ENCODE measurements at regions not wholly inside any gene's neighbourhood (a gene's known extent, or its start where the extent isn't known, plus 50 kb on each side); places are given as distances from the start of the nearest gene placed in this dataset.
"Not testable (repeated sequence)": the region's sequence is repeated elsewhere in the genome, so short reads cannot be mapped to it uniquely, and the experiment has no call there.

- DNase-seq (ENCODE audit: low spot score), result no peak
Measured at GRCh38 chr3:13137941-13138832, 65.0 kb upstream of the IQSEC1 start.

GRCh38 chr3:13136848-13137247, 63.6 kb upstream of the IQSEC1 start:
- DNase-seq (ENCODE audit: low spot score), result not testable (repeated sequence)

- no peak for DNase-seq (ENCODE audit: low spot score)
Measured at GRCh38 chr3:13136426-13136825, 63.2 kb upstream of the IQSEC1 start.

- no peak for DNase-seq (ENCODE audit: low spot score)
Measured at GRCh38 chr3:13135811-13136321, 62.6 kb upstream of the IQSEC1 start.

- DNase-seq (ENCODE audit: low spot score), result no peak
Measured at GRCh38 chr3:13135251-13135810, 62.1 kb upstream of the IQSEC1 start.

- DNase-seq (ENCODE audit: low spot score), result no peak
Measured at GRCh38 chr3:13134879-13135206, 61.6 kb upstream of the IQSEC1 start.

- no peak for DNase-seq (ENCODE audit: low spot score)
Measured at GRCh38 chr3:13134166-13134878, 61.1 kb upstream of the IQSEC1 start.

- DNase-seq (ENCODE audit: low spot score), result no peak
Measured at GRCh38 chr3:13133471-13133981, 60.3 kb upstream of the IQSEC1 start.

GRCh38 chr3:13132731-13133410, 59.6 kb upstream of the IQSEC1 start:
- DNase-seq (ENCODE audit: low spot score), result no peak

GRCh38 chr3:13132281-13132680, 59.1 kb upstream of the IQSEC1 start:
- no peak for DNase-seq (ENCODE audit: low spot score)

- DNase-seq (ENCODE audit: low spot score), result no peak
Measured at GRCh38 chr3:13130464-13131193, 57.4 kb upstream of the IQSEC1 start.

- DNase-seq (ENCODE audit: low spot score), result no peak
Measured at GRCh38 chr3:13125092-13126015, 52.1 kb upstream of the IQSEC1 start.

- no peak for DNase-seq (ENCODE audit: low spot score)
Measured at GRCh38 chr3:13124631-13125030, 51.4 kb upstream of the IQSEC1 start.

- DNase-seq (ENCODE audit: low spot score), result no peak
Measured at GRCh38 chr3:13123765-13124164, 50.5 kb upstream of the IQSEC1 start.

- no peak for DNase-seq (ENCODE audit: low spot score)
Measured at GRCh38 chr3:13123013-13123654, 49.9 kb upstream of the IQSEC1 start.

Measured in mucosa of gallbladder (tissue), 1 donor.